ENCODE measurements at regions not wholly inside any gene's neighbourhood (a gene's known extent, or its start where the extent isn't known, plus 50 kb on each side); places are given as distances from the start of the nearest gene placed in this dataset.
A peak's percentile ranks its signal among the peaks of the same experiment; 100 is the strongest.

DNA sequence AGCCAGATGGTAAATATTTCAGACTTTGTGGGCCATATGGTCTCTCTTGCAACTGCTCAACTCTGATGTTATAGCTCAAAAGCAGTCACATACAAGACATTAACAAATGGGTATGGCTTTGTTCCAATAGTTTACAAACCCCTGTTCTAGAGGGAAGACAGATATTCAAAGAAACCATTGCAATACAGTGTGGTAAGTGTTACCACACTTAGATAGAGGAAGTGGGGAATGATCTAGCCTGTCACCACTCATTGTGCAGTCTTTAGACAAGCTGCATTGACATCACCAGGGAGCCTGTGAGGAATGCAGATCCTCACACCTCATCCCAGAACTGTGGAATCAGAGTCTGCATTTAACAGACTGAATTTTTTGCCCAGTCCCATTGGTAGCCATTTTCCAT, 80.0 kb upstream of the RGS6 start:
- DNase-seq (ENCODE audit: low spot score) (no peak), ATAC-seq (ENCODE audit: insufficient number of reproducible peaks, low FRiP score, low read depth) (no peak)
- Histone ChIP-seq H3K4me3 (no peak overlapping the region), H3K27ac (no peak overlapping the region), H3K9me3 (no peaks in the 10 kb centered on the region), H3K27me3 (replicated peaks; ENCODE audit: insufficient read depth) (no peaks in the 10 kb centered on the region), H3K4me1 (ENCODE audit: control insufficient read depth in 1 of 2, low read depth in 2 of 2) (no peaks in the 10 kb centered on the region), H3K36me3 (no peaks in the 10 kb centered on the region)
- TF ChIP-seq, protein P1, sequence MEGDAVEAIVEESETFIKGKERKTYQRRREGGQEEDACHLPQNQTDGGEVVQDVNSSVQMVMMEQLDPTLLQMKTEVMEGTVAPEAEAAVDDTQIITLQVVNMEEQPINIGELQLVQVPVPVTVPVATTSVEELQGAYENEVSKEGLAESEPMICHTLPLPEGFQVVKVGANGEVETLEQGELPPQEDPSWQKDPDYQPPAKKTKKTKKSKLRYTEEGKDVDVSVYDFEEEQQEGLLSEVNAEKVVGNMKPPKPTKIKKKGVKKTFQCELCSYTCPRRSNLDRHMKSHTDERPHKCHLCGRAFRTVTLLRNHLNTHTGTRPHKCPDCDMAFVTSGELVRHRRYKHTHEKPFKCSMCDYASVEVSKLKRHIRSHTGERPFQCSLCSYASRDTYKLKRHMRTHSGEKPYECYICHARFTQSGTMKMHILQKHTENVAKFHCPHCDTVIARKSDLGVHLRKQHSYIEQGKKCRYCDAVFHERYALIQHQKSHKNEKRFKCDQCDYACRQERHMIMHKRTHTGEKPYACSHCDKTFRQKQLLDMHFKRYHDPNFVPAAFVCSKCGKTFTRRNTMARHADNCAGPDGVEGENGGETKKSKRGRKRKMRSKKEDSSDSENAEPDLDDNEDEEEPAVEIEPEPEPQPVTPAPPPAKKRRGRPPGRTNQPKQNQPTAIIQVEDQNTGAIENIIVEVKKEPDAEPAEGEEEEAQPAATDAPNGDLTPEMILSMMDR (IDR thresholded peaks at IDR 0.05), result no peak

DNA sequence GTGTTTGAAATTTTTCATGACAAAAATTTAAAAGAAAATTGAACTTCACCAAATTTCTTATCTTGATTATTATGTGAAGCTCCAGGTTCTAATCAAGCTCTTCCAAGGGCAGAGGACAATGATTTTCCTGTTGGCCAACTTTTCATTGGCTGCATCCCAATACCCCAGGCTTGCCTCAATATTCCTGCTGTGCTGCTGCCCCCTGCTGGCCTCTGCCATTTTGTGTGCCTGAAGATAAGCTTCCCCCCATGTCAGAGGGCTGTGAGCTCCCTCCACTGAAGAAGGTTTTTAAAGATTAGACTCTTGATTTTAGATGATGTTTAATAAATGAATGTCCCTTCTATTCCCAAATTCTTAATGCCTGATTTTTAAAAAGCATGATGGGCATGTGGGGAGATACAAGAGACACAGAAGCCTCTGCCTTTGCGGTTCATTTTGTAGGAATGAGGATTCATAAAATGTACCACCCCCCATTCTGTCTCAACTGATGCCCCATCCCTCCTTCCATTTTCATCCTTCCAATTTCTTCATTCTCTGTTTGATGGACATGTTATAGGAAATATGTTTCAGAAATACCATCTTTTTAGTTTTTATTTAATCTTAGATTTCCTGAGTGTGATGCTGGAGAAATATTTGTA, 76.7 kb upstream of the RGS6 start:
- Histone ChIP-seq H3K36me3 (no peaks in the 10 kb centered on the region), H3K27me3 (replicated peaks; ENCODE audit: insufficient read depth) (no peaks in the 10 kb centered on the region), H3K27ac (no peak overlapping the region), H3K9me3 (no peaks in the 10 kb centered on the region), H3K4me1 (ENCODE audit: control insufficient read depth in 1 of 2, low read depth in 2 of 2) (no peaks in the 10 kb centered on the region), H3K4me3 (no peak overlapping the region)
- TF ChIP-seq, protein P1 (IDR thresholded peaks at IDR 0.05), result peak; percentile 43
- ATAC-seq (ENCODE audit: insufficient number of reproducible peaks, low FRiP score, low read depth) (no peak), DNase-seq (ENCODE audit: low spot score) (no peak)

DNA sequence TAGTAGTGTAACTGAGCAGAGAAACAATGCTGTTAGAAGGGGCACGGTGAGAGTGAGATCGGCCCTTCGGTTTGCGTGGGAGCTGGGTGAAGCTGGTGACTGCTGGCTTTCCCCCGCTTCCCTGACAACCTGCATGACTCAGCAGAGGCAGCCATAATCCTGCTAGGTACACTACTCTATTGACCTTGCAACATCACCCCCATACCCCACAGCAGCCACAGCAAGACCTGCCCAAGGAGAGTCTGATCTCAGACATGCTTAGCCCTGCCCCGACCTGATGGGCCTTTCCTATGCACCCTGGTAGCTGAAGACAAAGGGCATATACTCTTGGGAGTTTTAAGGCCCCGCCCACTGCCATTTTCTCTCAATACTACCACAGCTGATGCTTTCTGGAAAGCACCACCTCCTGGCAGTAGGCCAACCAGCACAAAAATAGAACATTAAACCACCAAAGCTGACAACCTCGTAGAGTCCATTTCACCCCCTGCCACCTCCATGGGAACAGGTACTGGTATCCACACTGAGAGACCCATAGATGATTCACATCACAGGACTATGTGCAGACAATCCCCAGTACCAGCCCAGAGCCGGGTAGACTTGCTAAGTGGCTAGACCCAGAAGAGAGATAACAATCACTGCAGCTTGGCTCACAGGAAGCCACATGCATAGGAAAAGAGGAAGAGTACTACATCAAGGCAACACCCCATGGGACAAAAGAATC, 75.9 kb upstream of the RGS6 start:
- no peak overlapping the region for H3K4me3 ChIP-seq
- H3K9me3 ChIP-seq, result no peaks in the 10 kb centered on the region
- TF ChIP-seq, protein P1 (IDR thresholded peaks at IDR 0.05), result no peak
- H3K27ac ChIP-seq, result no peak overlapping the region
- H3K27me3 ChIP-seq (replicated peaks; ENCODE audit: insufficient read depth), result no peaks in the 10 kb centered on the region
- no peaks in the 10 kb centered on the region for H3K4me1 ChIP-seq (ENCODE audit: control insufficient read depth in 1 of 2, low read depth in 2 of 2)
- no peaks in the 10 kb centered on the region for H3K36me3 ChIP-seq
- DNase-seq (ENCODE audit: low spot score) (no peak), ATAC-seq (ENCODE audit: insufficient number of reproducible peaks, low FRiP score, low read depth) (no peak)

DNA sequence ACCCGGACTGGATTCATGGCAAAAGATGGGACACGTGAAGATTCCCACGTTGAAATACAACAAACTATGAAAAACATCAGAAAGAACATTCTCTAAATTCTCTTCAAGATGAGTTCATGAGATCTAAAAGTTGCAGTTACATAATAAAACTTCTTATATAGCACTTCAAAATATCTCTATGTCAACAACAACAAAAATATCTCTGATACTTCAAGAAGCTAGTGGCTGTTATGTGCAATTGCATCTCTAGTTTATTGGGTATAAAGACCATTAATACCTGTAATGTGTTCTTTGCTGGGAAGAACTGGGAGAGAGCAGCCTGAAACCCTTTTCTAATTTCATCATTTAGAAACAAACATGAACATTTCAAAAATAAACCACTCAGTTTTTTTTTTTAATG, 69.2 kb upstream of the RGS6 start:
- DNase-seq (ENCODE audit: low spot score) (no peak), ATAC-seq (ENCODE audit: insufficient number of reproducible peaks, low FRiP score, low read depth) (no peak)
- H3K9me3 ChIP-seq, result no peaks in the 10 kb centered on the region
- H3K4me3 ChIP-seq, result no peak overlapping the region
- peaks cover 0 to 7% of the 10 kb centered on the region in 2 donors for H3K4me1 ChIP-seq (ENCODE audit: control insufficient read depth in 1 of 2, low read depth in 2 of 2)
- no peaks in the 10 kb centered on the region for H3K36me3 ChIP-seq
- H3K27ac ChIP-seq, result no peak overlapping the region
- TF ChIP-seq, protein P1 (IDR thresholded peaks at IDR 0.05), result no peak
- no peaks in the 10 kb centered on the region for H3K27me3 ChIP-seq (replicated peaks; ENCODE audit: insufficient read depth)

DNA sequence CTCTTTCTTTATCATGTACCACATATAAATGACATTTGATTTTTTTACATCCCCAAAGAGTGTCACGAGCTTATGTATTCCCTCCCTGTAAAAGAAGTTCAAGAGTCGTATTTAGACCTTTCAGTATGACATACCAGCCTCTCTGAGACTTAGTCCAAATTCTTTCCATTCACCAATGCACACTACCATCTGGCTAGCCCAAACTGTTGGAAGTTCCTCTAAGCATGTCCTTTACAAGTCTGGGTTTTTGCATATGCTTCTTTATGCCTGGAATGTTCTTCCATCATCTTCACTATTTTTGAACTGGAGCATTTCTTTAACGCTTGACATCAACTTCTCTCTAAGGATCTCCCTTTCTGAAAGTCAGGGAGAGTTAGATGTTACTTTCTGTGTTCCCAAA, 68.5 kb upstream of the RGS6 start:
- H3K36me3 ChIP-seq, result no peaks in the 10 kb centered on the region
- TF ChIP-seq, protein P1 (IDR thresholded peaks at IDR 0.05), result no peak
- DNase-seq (ENCODE audit: low spot score), result no peak
- no peaks in the 10 kb centered on the region for H3K27me3 ChIP-seq (replicated peaks; ENCODE audit: insufficient read depth)
- H3K4me1 ChIP-seq (ENCODE audit: control insufficient read depth in 1 of 2, low read depth in 2 of 2), result peaks cover 0 to 7% of the 10 kb centered on the region in 2 donors
- no peak overlapping the region for H3K4me3 ChIP-seq
- no peak overlapping the region for H3K27ac ChIP-seq
- no peaks in the 10 kb centered on the region for H3K9me3 ChIP-seq
- no peak for ATAC-seq (ENCODE audit: insufficient number of reproducible peaks, low FRiP score, low read depth)
